ENCODE measurements at regions not wholly inside any gene's neighbourhood (a gene's known extent, or its start where the extent isn't known, plus 50 kb on each side); places are given as distances from the start of the nearest gene placed in this dataset.

DNA sequence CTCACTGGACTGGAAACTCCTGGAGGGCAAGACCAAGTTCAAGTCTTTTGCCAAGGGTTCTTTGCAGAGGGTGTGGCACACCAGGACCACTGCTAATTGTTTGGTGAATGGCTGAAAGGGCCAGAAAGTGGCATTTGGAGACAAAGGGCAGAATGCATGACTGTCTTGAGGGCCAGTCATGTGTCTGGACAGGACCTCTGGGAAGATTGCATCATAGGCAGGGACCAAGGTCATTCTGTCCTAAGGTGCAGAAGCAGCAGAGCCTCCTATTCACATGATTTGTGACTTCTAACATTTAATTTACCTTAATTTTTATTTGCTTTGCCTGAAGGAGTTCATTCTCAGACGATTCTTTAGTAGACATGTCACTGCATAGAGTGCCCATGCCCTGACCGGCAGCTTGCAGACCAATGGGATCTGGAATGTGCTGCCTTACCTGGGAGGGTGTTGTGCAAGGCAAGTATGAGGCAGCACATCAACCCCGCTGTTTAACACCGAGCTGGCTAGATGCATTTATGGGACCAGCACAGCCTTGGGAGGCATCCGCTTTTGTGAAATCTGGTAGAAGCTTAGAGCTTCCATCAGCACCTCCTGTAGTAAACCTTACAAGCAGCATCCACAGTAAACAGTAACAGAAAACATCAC lies 62.3 kb upstream of the MAF start:
- no peak for DNase-seq (ENCODE audit: low read depth in 2 of 2)
- no peak overlapping the region for H3K4me3 ChIP-seq (replicated peaks in 1 of 2; ENCODE audit: low read depth in 2 of 2, low read length in 2 of 2)
- TF ChIP-seq, protein P1, sequence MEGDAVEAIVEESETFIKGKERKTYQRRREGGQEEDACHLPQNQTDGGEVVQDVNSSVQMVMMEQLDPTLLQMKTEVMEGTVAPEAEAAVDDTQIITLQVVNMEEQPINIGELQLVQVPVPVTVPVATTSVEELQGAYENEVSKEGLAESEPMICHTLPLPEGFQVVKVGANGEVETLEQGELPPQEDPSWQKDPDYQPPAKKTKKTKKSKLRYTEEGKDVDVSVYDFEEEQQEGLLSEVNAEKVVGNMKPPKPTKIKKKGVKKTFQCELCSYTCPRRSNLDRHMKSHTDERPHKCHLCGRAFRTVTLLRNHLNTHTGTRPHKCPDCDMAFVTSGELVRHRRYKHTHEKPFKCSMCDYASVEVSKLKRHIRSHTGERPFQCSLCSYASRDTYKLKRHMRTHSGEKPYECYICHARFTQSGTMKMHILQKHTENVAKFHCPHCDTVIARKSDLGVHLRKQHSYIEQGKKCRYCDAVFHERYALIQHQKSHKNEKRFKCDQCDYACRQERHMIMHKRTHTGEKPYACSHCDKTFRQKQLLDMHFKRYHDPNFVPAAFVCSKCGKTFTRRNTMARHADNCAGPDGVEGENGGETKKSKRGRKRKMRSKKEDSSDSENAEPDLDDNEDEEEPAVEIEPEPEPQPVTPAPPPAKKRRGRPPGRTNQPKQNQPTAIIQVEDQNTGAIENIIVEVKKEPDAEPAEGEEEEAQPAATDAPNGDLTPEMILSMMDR (IDR thresholded peaks at IDR 0.05; ENCODE audit: low read depth, low read length) = no peak

DNA sequence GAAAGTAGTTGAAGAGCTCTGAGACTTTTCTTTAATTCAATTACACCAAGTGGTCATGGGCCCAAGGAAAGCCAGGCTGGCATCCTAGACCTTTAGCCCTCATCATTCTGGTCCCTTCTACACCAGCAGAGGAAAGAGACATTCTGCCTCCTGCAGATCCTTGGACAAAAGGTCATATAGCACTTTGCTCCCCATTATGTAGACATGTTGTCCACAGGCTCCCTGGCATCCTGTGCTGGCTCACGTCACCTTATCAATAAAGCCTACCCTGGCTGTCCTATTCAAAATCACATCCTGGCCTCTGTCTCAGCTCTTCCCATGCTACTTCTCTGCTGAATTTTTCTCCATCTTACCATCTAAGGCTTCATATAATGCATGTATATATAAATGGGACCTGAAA lies 61.6 kb upstream of the MAF start:
- DNase-seq (ENCODE audit: low read depth in 2 of 2) = no peak
- H3K4me3 ChIP-seq (replicated peaks in 1 of 2; ENCODE audit: low read depth in 2 of 2, low read length in 2 of 2) = no peak overlapping the region
- TF ChIP-seq, protein P1 (IDR thresholded peaks at IDR 0.05; ENCODE audit: low read depth, low read length) = no peak

GRCh38 chr16:79661578-79661977 lies 61.0 kb upstream of the MAF start:
- no peak for DNase-seq (ENCODE audit: low read depth in 2 of 2)
- H3K4me3 ChIP-seq (replicated peaks in 1 of 2; ENCODE audit: low read depth in 2 of 2, low read length in 2 of 2) = no peak overlapping the region
- TF ChIP-seq, protein P1 (IDR thresholded peaks at IDR 0.05; ENCODE audit: low read depth, low read length) = no peak

GRCh38 chr16:79659344-79659743 lies 58.8 kb upstream of the MAF start:
- H3K4me3 ChIP-seq (replicated peaks in 1 of 2; ENCODE audit: low read depth in 2 of 2, low read length in 2 of 2) = no peak overlapping the region
- DNase-seq (ENCODE audit: low read depth in 2 of 2) = no peak
- TF ChIP-seq, protein P1 (IDR thresholded peaks at IDR 0.05; ENCODE audit: low read depth, low read length) = no peak

- peak; percentile 68 to 81 for DNase-seq (ENCODE audit: low read depth in 2 of 2)
- no peak overlapping the region for H3K4me3 ChIP-seq (replicated peaks in 1 of 2; ENCODE audit: low read depth in 2 of 2, low read length in 2 of 2)
These were observed 57.9 kb upstream of the MAF start for GRCh38 chr16:79658301-79659033.

GRCh38 chr16:79656553-79657115 lies 56.1 kb upstream of the MAF start:
- no peak for DNase-seq (ENCODE audit: low read depth in 2 of 2)
- TF ChIP-seq, protein P1 (IDR thresholded peaks at IDR 0.05; ENCODE audit: low read depth, low read length) = no peak
- no peak overlapping the region for H3K4me3 ChIP-seq (replicated peaks in 1 of 2; ENCODE audit: low read depth in 2 of 2, low read length in 2 of 2)

More at GRCh38 chr16:79658301-79659033, 57.9 kb upstream of the MAF start:
- TF ChIP-seq, protein P1 (IDR thresholded peaks at IDR 0.05; ENCODE audit: low read depth, low read length) = no peak
